IPS DF 6.9 (cell line): ENCODE measurements at regions not wholly inside any gene's neighbourhood (a gene's known extent, or its start where the extent isn't known, plus 50 kb on each side); places are given as distances from the start of the nearest gene placed in this dataset.
"Not testable (repeated sequence)": the region's sequence is repeated elsewhere in the genome, so short reads cannot be mapped to it uniquely, and the experiment has no call there.

Experiments used
- DNase-seq: peaks from one replicate; pipeline ENCODE4 v3.0.0-alpha.2; 2013; ENCODE audit warnings: low read depth, low spot score
- H3K27ac ChIP-seq: one replicate; pipeline ENCODE4 v1.5.1; 2013; ENCODE audit warnings: low read length, control low read depth
- H3K27me3 ChIP-seq: 2 replicates; pipeline ENCODE4 v1.6.1; 2013; ENCODE audit warnings: mild to moderate bottlenecking, low read length; ENCODE audit not compliant: control insufficient read depth, insufficient read depth
- H3K36me3 ChIP-seq: 2 replicates; pipeline ENCODE4 v1.6.1; 2013; ENCODE audit warnings: low read length; ENCODE audit not compliant: control insufficient read depth, insufficient read depth
- H3K4me1 ChIP-seq: 2 replicates; pipeline ENCODE4 v1.6.1; 2013; ENCODE audit warnings: low read length; ENCODE audit not compliant: control insufficient read depth, insufficient read depth
- H3K4me3 ChIP-seq: 2 replicates; pipeline ENCODE4 v1.5.1; 2013; ENCODE audit warnings: mild to moderate bottlenecking, low read length
- H3K9me3 ChIP-seq: 2 replicates; pipeline ENCODE4 v1.6.1; 2013; ENCODE audit warnings: low read length, inconsistent platforms; ENCODE audit not compliant: control insufficient read depth, insufficient read depth
- whole genome bisulfite sequencing: extraction: QIAGEN DNeasy Blood & Tissue Kit; methylation state at CpG from one replicate; pipeline ENCODE4 v1.1.7; 2013; ENCODE audit warnings: mixed read lengths, missing lambda C conversion rate; ENCODE audit not compliant: insufficient read length, insufficient coverage; 5-methylcytosine and 5-hydroxymethylcytosine counted together

GRCh38 chr2:39838589-39838988 is 59.5 kb upstream of the THUMPD2 start:
- H3K9me3 ChIP-seq: no peaks in the 10 kb centered on the region

GRCh38 chr2:39837856-39838453 is 58.9 kb upstream of the THUMPD2 start:
- Histone ChIP-seq H3K27me3 (no peaks in the 10 kb centered on the region), H3K4me3 (no peak overlapping the region), H3K27ac (no peak overlapping the region), H3K4me1 (no peaks in the 10 kb centered on the region), H3K36me3 (no peaks in the 10 kb centered on the region), H3K9me3 (no peaks in the 10 kb centered on the region)
- WGBS: no CpG with 5 or more reads among the region's 6 CpGs
- DNase-seq: no peak

More at GRCh38 chr2:39838589-39838988, 59.5 kb upstream of the THUMPD2 start:
- no peaks in the 10 kb centered on the region for H3K27me3 ChIP-seq
- H3K4me1 ChIP-seq: no peaks in the 10 kb centered on the region
- H3K27ac ChIP-seq: no peak overlapping the region
- H3K36me3 ChIP-seq: no peaks in the 10 kb centered on the region
- no peak overlapping the region for H3K4me3 ChIP-seq
- WGBS: no CpG with 5 or more reads among the region's 3 CpGs
- no peak for DNase-seq

GRCh38 chr2:39836638-39837037 is 57.6 kb upstream of the THUMPD2 start:
- H3K9me3 ChIP-seq: no peaks in the 10 kb centered on the region
- WGBS: no CpG with 5 or more reads among the region's 3 CpGs
- H3K27me3 ChIP-seq: no peaks in the 10 kb centered on the region
- no peak overlapping the region for H3K27ac ChIP-seq
- H3K4me3 ChIP-seq: no peak overlapping the region
- H3K4me1 ChIP-seq: no peaks in the 10 kb centered on the region
- no peak for DNase-seq
- H3K36me3 ChIP-seq: no peaks in the 10 kb centered on the region

DNA sequence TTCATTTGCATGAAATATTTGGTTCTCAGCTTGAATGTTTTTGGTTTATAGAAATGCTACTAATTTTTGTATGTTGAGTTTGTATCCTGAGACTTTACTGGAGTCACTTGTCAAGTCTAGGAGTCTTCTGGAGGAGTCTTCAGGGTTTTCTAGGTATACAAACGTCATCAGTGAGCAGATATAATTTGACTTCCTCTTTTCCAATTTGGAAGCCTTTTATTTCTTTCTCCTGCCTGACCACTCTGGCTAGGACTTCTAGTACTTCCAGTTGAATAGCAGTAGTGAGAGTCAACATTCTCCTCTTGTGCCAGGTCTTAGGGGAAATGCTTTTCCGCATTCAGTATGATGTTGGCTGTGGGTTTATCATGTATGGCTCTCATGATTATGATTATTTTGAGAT is 55.4 kb upstream of the THUMPD2 start:
- WGBS: no CpG with 5 or more reads among the region's 2 CpGs
- peaks cover 2% of the 10 kb centered on the region; the same call in 1 of the 2 replicates for H3K4me1 ChIP-seq
- H3K9me3 ChIP-seq: no peaks in the 10 kb centered on the region
- H3K4me3 ChIP-seq: no peak overlapping the region
- no peaks in the 10 kb centered on the region for H3K27me3 ChIP-seq
- no peak overlapping the region for H3K27ac ChIP-seq
- DNase-seq: no peak
- H3K36me3 ChIP-seq: no peaks in the 10 kb centered on the region

- not testable (repeated sequence) for H3K27ac ChIP-seq, DNase-seq, H3K9me3 ChIP-seq, H3K27me3 ChIP-seq, H3K4me1 ChIP-seq, H3K36me3 ChIP-seq, H3K4me3 ChIP-seq
- WGBS: no CpG with 5 or more reads among the region's 4 CpGs
These were observed 51.6 kb upstream of the THUMPD2 start for GRCh38 chr2:39830610-39831009.
